Smooth muscle cell (in vitro differentiated cells): ENCODE measurements at regions not wholly inside any gene's neighbourhood (a gene's known extent, or its start where the extent isn't known, plus 50 kb on each side); places are given as distances from the start of the nearest gene placed in this dataset.

Source experiments
- DNase-seq: peaks from one replicate; lab custom pipeline; 2025; ENCODE audit not compliant: unreplicated experiment; lab: John Stamatoyannopoulos, UW
- H2AFZ ChIP-seq: fragments of 200-600 bp; sonication (generic); 2 replicates; pipeline ENCODE4 v1.6.0; 2016; ENCODE audit warnings: antibody characterized with exemption, low read depth, mild to moderate bottlenecking
- H3F3A ChIP-seq: fragments of 200-600 bp; sonication (generic); 2 replicates; pipeline ENCODE4 v1.6.0; 2017; ENCODE audit warnings: antibody characterized with exemption, low read depth
- H3K27ac ChIP-seq: fragments of 200-600 bp; sonication (generic); 2 replicates; pipeline ENCODE4 v1.5.1; 2016; ENCODE audit warnings: low read depth, mild to moderate bottlenecking
- H3K27me3 ChIP-seq: fragments of 200-600 bp; sonication (generic); 2 replicates; pipeline ENCODE4 v1.6.1; 2016; ENCODE audit warnings: low read depth, mild to moderate bottlenecking
- H3K36me3 ChIP-seq: fragments of 200-600 bp; sonication (generic); 2 replicates; pipeline ENCODE4 v1.5.1; 2016; ENCODE audit warnings: low read depth
- H3K4me1 ChIP-seq: fragments of 200-600 bp; sonication (generic); 2 replicates; pipeline ENCODE4 v1.5.1; 2016; ENCODE audit warnings: low read depth
- H3K4me2 ChIP-seq: fragments of 200-600 bp; sonication (generic); 2 replicates; pipeline ENCODE4 v1.6.0; 2016; ENCODE audit warnings: mild to moderate bottlenecking
- H3K4me3 ChIP-seq: fragments of 200-600 bp; sonication (generic); 2 replicates; pipeline ENCODE4 v1.5.1; 2016; ENCODE audit warnings: mild to moderate bottlenecking
- H3K79me2 ChIP-seq: fragments of 200-600 bp; sonication (generic); 2 replicates; pipeline ENCODE4 v1.6.0; 2016; ENCODE audit warnings: low read depth, mild to moderate bottlenecking
- H3K9ac ChIP-seq: fragments of 200-600 bp; sonication (generic); 2 replicates; pipeline ENCODE4 v1.6.0; 2016; ENCODE audit warnings: low read depth
- H3K9me3 ChIP-seq: fragments of 200-600 bp; sonication (generic); replicated peaks from 2 replicates; pipeline ENCODE4 v1.5.1; 2016; ENCODE audit warnings: low read depth
- H4K20me1 ChIP-seq: fragments of 200-600 bp; sonication (generic); 2 replicates; pipeline ENCODE4 v1.6.0; 2016; ENCODE audit warnings: low read depth
- WGBS: methylation state at CpG from one replicate; pipeline ENCODE4 v1.1.7; 2016; ENCODE audit warnings: low lambda C conversion rate; 5-methylcytosine and 5-hydroxymethylcytosine counted together
- TF ChIP-seq, protein P1 (sequence below): fragments of 200-600 bp; sonication (generic); IDR thresholded peaks from 2 replicates; pipeline ENCODE4 v1.5.1; 2017; ENCODE audit warnings: borderline replicate concordance, mild to moderate bottlenecking, antibody characterized with exemption; ENCODE audit not compliant: insufficient read depth, poor library complexity, severe bottlenecking

DNA sequence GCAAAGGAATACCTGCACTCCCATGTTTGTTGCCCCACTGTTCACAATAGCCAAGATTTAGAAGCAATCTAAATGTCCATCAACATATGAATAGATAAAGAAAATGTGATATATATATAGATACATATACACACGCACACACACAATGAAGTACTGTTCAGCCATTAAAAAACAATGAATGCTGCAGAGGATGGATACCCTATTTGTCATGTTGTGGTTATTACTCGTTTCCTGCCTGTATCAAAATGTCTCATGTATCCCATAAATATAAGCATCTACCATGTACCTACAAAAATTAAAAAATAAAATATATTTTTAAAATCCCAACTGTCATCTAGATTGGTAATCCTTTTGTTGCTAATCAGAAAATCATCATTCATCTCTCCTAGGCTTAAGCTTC lies 634.8 kb upstream of the ADGRL2 start:
- no peak overlapping the region for H3K4me2 ChIP-seq
- H3K27me3 ChIP-seq: no peaks in the 10 kb centered on the region
- H4K20me1 ChIP-seq: no peaks in the 10 kb centered on the region
- H3K9me3 ChIP-seq: no peaks in the 10 kb centered on the region
- no peaks in the 10 kb centered on the region for H3K79me2 ChIP-seq
- no peak overlapping the region for H3K4me3 ChIP-seq
- H3K4me1 ChIP-seq: no peaks in the 10 kb centered on the region
- TF ChIP-seq, protein P1, sequence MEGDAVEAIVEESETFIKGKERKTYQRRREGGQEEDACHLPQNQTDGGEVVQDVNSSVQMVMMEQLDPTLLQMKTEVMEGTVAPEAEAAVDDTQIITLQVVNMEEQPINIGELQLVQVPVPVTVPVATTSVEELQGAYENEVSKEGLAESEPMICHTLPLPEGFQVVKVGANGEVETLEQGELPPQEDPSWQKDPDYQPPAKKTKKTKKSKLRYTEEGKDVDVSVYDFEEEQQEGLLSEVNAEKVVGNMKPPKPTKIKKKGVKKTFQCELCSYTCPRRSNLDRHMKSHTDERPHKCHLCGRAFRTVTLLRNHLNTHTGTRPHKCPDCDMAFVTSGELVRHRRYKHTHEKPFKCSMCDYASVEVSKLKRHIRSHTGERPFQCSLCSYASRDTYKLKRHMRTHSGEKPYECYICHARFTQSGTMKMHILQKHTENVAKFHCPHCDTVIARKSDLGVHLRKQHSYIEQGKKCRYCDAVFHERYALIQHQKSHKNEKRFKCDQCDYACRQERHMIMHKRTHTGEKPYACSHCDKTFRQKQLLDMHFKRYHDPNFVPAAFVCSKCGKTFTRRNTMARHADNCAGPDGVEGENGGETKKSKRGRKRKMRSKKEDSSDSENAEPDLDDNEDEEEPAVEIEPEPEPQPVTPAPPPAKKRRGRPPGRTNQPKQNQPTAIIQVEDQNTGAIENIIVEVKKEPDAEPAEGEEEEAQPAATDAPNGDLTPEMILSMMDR: no peak
- no peaks in the 10 kb centered on the region for H3K36me3 ChIP-seq
- H3K27ac ChIP-seq: no peak overlapping the region
- no peak for DNase-seq
- WGBS: 95% methylated on average over 2 of the region's 2 CpGs
- no peak overlapping the region for H3K9ac ChIP-seq
- H2AFZ ChIP-seq: no peak overlapping the region
- no peaks in the 10 kb centered on the region for H3F3A ChIP-seq

- peaks cover 6% of the 10 kb centered on the region for H3K4me1 ChIP-seq
- H3K4me2 ChIP-seq: no peak overlapping the region
- DNase-seq: no peak
- H3K9ac ChIP-seq: no peak overlapping the region
- no peaks in the 10 kb centered on the region for H3K36me3 ChIP-seq
- 96% methylated on average over 3 of the region's 3 CpGs for WGBS
- no peak overlapping the region for H2AFZ ChIP-seq
- no peak overlapping the region for H3K4me3 ChIP-seq
- H3F3A ChIP-seq: no peaks in the 10 kb centered on the region
- no peaks in the 10 kb centered on the region for H3K27me3 ChIP-seq
- H3K9me3 ChIP-seq: no peaks in the 10 kb centered on the region
- H3K27ac ChIP-seq: no peak overlapping the region
- H4K20me1 ChIP-seq: no peaks in the 10 kb centered on the region
- TF ChIP-seq, protein P1: no peak
- no peaks in the 10 kb centered on the region for H3K79me2 ChIP-seq
Observed at GRCh38 chr1:81160696-81161095, 640.0 kb upstream of the ADGRL2 start.

DNA sequence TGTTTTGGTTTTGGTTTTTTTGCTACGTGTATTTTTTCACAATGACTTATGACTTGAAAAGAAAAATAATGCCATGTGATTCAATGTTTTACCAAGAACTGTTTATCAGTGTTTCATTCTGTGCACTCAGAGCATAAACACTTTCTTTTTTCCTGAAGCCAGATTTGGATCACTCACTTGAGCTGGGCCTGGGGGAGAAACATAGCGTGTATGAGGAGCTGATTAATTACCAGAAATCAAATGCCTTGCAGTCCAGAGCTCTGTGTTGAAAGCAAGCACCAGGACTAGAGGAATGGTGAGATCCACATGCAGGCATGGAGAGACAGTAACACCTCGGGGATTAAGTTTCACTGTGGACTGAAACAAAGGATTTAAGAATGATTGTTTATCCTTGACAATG lies 642.1 kb upstream of the ADGRL2 start:
- Histone ChIP-seq H3K36me3 (no peaks in the 10 kb centered on the region), H3K27ac (no peak overlapping the region), H2AFZ (peak overlapping the region; percentile 67), H3K79me2 (no peaks in the 10 kb centered on the region), H3F3A (no peaks in the 10 kb centered on the region), H3K9ac (no peak overlapping the region), H3K4me2 (peak overlapping the region; percentile 32), H3K4me3 (peak overlapping the region; percentile 28), H3K4me1 (peaks cover 6% of the 10 kb centered on the region), H3K27me3 (no peaks in the 10 kb centered on the region), H3K9me3 (no peaks in the 10 kb centered on the region), H4K20me1 (no peaks in the 10 kb centered on the region)
- no peak for DNase-seq
- 74% methylated on average over 3 of the region's 3 CpGs for WGBS
- TF ChIP-seq, protein P1: no peak

- TF ChIP-seq, protein P1: no peak
- no peak overlapping the region for H3K27ac ChIP-seq
- no peaks in the 10 kb centered on the region for H3K27me3 ChIP-seq
- no peaks in the 10 kb centered on the region for H3K79me2 ChIP-seq
- no peaks in the 10 kb centered on the region for H3K9me3 ChIP-seq
- peak overlapping the region; percentile 32 for H3K4me2 ChIP-seq
- no peaks in the 10 kb centered on the region for H3K36me3 ChIP-seq
- 91% methylated on average over 1 of the region's 1 CpG for WGBS
- peaks cover 6% of the 10 kb centered on the region for H3K4me1 ChIP-seq
- H2AFZ ChIP-seq: no peak overlapping the region
- no peaks in the 10 kb centered on the region for H3F3A ChIP-seq
- H3K9ac ChIP-seq: no peak overlapping the region
- H4K20me1 ChIP-seq: no peaks in the 10 kb centered on the region
- H3K4me3 ChIP-seq: no peak overlapping the region
- no peak for DNase-seq
Observed at GRCh38 chr1:81157686-81158085, 643.0 kb upstream of the ADGRL2 start.
